ENCODE measurements at regions not wholly inside any gene's neighbourhood (a gene's known extent, or its start where the extent isn't known, plus 50 kb on each side); places are given as distances from the start of the nearest gene placed in this dataset.
A peak's percentile ranks its signal among the peaks of the same experiment; 100 is the strongest.
"Not testable (repeated sequence)": the region's sequence is repeated elsewhere in the genome, so short reads cannot be mapped to it uniquely, and the experiment has no call there.

DNA sequence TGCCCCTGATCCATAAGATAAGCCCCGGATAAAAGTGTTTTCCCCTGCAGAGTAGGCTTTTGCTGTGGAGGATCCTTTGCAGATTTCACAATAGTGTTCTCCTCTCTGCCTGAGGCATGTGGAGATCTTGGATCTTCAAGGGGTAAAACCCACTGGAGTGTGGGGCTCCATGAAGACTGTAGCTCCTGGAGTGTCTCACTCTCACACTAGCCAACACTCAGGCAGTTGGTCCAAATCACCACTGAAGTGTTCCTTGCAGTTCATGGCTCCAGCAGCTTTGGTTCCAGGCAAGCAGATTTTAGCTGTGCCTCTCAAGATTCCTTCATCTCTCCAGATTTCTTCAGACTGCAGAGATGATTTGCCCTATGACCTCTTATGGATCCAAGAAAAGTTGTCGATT is 665.3 kb downstream of the TNS3 start:
- no peak overlapping the region for H3K4me3 ChIP-seq (replicated peaks in 1 of 2; ENCODE audit: low read depth in 2 of 2, low read length in 2 of 2)
- no peak for DNase-seq (ENCODE audit: low read depth in 2 of 2)
- TF ChIP-seq, protein P1, sequence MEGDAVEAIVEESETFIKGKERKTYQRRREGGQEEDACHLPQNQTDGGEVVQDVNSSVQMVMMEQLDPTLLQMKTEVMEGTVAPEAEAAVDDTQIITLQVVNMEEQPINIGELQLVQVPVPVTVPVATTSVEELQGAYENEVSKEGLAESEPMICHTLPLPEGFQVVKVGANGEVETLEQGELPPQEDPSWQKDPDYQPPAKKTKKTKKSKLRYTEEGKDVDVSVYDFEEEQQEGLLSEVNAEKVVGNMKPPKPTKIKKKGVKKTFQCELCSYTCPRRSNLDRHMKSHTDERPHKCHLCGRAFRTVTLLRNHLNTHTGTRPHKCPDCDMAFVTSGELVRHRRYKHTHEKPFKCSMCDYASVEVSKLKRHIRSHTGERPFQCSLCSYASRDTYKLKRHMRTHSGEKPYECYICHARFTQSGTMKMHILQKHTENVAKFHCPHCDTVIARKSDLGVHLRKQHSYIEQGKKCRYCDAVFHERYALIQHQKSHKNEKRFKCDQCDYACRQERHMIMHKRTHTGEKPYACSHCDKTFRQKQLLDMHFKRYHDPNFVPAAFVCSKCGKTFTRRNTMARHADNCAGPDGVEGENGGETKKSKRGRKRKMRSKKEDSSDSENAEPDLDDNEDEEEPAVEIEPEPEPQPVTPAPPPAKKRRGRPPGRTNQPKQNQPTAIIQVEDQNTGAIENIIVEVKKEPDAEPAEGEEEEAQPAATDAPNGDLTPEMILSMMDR (IDR thresholded peaks at IDR 0.05; ENCODE audit: low read depth, low read length): no peak

GRCh38 chr7:46912692-46913091 is 669.2 kb downstream of the TNS3 start:
- H3K4me3 ChIP-seq (replicated peaks in 1 of 2; ENCODE audit: low read depth in 2 of 2, low read length in 2 of 2): no peak overlapping the region
- TF ChIP-seq, protein P1 (IDR thresholded peaks at IDR 0.05; ENCODE audit: low read depth, low read length): no peak
- no peak for DNase-seq (ENCODE audit: low read depth in 2 of 2)

- DNase-seq (ENCODE audit: low read depth in 2 of 2): peak; percentile 61 to 80
- TF ChIP-seq, protein P1 (IDR thresholded peaks at IDR 0.05; ENCODE audit: low read depth, low read length): no peak
- H3K4me3 ChIP-seq (replicated peaks in 1 of 2; ENCODE audit: low read depth in 2 of 2, low read length in 2 of 2): no peak overlapping the region
These were observed 672.3 kb downstream of the TNS3 start for GRCh38 chr7:46909601-46910051.

DNA sequence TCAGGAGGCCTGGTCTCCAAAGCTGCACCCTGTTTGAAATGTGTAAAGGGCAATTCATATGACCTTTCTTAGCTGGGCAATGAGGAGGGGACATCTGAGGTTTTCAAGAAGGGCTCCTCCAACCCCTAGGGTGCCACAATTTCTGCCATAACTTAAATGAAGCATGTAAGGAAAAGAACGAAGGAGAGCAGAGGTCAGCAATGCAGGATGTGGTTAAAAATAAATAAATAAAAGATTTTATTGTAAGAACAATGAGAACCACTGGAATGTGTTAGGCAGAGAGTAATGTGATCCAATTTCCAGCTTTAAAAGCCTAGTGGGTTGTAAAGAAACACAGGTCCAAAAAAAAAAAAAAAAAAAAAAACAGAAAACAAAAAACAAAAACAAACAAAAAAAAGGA is 673.1 kb downstream of the TNS3 start:
- no peak overlapping the region for H3K4me3 ChIP-seq (replicated peaks in 1 of 2; ENCODE audit: low read depth in 2 of 2, low read length in 2 of 2)
- peak; percentile 88 to 89 for DNase-seq (ENCODE audit: low read depth in 2 of 2)
- TF ChIP-seq, protein P1 (IDR thresholded peaks at IDR 0.05; ENCODE audit: low read depth, low read length): no peak

DNA sequence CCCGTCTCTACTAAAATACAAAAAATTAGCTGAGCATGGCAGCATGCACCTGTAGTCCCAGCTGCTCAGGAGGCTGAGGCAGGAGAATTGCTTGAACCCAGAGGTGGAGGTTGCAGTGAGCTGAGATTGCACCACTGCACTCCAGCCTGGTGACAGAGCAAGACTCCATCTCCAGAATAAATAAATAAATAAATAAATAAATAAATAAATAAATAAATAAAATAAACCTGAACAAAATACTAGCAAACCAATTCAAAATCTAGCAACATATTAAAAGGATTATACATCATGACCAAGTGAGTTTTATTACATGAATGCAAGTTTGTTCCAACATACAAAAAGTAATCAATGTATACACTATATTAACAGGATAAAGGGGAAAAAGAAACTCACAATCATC is 677.4 kb downstream of the TNS3 start:
- not testable (repeated sequence) for H3K4me3 ChIP-seq (replicated peaks in 1 of 2; ENCODE audit: low read depth in 2 of 2, low read length in 2 of 2); DNase-seq (ENCODE audit: low read depth in 2 of 2)

GRCh38 chr7:46902463-46902862 is 679.4 kb downstream of the TNS3 start:
- TF ChIP-seq, protein P1 (IDR thresholded peaks at IDR 0.05; ENCODE audit: low read depth, low read length): no peak
- DNase-seq (ENCODE audit: low read depth in 2 of 2): no peak
- no peak overlapping the region for H3K4me3 ChIP-seq (replicated peaks in 1 of 2; ENCODE audit: low read depth in 2 of 2, low read length in 2 of 2)

DNA sequence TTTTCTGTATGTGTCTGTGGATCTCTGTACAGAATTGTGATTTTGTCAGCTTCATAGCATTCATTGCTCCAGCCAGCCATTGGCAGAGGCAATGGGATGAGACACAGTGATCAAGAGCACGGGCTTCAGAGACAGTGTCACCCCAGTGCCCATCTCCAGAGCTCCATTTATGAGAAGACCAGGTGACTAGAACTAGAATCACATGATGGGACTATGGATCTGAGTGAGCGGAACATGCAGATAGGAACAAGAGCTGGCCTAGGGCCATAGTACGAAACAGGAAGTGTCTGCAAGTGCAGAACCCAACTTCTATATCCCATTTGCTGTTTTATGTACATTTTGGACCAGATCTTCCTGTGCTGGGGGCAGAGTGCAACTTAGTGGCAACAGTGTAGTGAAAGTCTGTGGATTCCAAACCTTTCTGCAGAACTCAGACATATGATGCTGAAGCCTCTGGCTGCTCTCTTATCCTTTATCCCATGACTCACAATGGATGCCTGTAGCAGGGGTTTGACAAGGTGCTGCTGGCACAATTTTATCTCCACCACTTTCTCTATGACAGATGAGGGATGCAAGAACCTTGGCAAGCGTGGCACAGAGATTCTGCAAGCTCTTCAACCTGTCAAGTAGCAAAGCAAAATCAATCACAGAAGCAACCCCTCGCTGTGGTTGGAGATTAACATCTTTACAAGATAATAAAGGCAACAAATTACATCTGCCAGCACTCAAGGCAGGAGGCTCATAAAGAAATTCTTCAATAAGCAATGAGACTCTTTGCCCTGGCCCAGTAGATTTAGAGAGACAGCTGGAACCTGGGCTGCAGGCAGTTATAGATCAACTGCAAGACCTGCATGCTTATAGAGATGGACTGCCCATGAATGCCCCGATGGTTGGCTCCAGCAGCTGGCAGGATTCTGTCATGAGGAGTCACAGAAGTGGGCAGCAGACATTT is 681.3 kb downstream of the TNS3 start:
- DNase-seq (ENCODE audit: low read depth in 2 of 2): peak in 1 of 2 donors; percentile 88
- TF ChIP-seq, protein P1 (IDR thresholded peaks at IDR 0.05; ENCODE audit: low read depth, low read length): no peak
- no peak overlapping the region for H3K4me3 ChIP-seq (replicated peaks in 1 of 2; ENCODE audit: low read depth in 2 of 2, low read length in 2 of 2)
